Adrenal gland (tissue), 9 donors: ENCODE measurements at regions not wholly inside any gene's neighbourhood (a gene's known extent, or its start where the extent isn't known, plus 50 kb on each side); places are given as distances from the start of the nearest gene placed in this dataset.

Source experiments
- DNase-seq, 7 donors: peaks; one replicate each; pipeline ENCODE4 v3.0.0-alpha.2; 2019 to 2020
- H3K27ac ChIP-seq, 5 donors: fragments of 200-600 bp; sonication (generic) in 4 of 5; 1 replicate in 3 of 5; 2 replicates in 2 of 5; pipeline versions ENCODE4 v1.5.1 to v1.8.0; 2016 to 2020; ENCODE audit warnings: mild to moderate bottlenecking in 1 of 5
- H3K27me3 ChIP-seq: fragments of 200-600 bp; 2 replicates; pipeline ENCODE4 v1.8.0; 2021
- H3K36me3 ChIP-seq, 2 donors: fragments of 200-600 bp; replicated peaks in 1 of 2; 1 replicate in 1 of 2; 2 replicates in 1 of 2; pipeline versions ENCODE4 v1.5.1 to v1.8.0; 2018 to 2022
- H3K4me1 ChIP-seq, 2 donors: fragments of 200-600 bp; replicated peaks in 1 of 2; 1 replicate in 1 of 2; 2 replicates in 1 of 2; pipeline versions ENCODE4 v1.5.1 to v1.8.0; 2018 to 2021
- H3K4me3 ChIP-seq, 4 donors: fragments of 200-600 bp; sonication (generic) in 3 of 4; one replicate each; pipeline ENCODE4 v1.5.1; 2016 to 2018
- H3K9me3 ChIP-seq, 3 donors: fragments of 200-600 bp; sonication (generic) in 1 of 3; replicated peaks in 1 of 3; 1 replicate in 2 of 3; 2 replicates in 1 of 3; pipeline versions ENCODE4 v1.5.1 to v1.8.0; 2016 to 2021
- CTCF ChIP-seq, 6 experiments: fragments of 450-650 bp in 4 of 6; fragments of 200-600 bp in 2 of 6; sonication (generic) in 1 of 6; IDR thresholded peaks; 1 replicate in 5 of 6; 2 replicates in 1 of 6; pipeline versions ENCODE4 v1.5.1 to v1.8.0; 2016 to 2021; ENCODE audit warnings: antibody characterized with exemption in 6 of 6, mild to moderate bottlenecking in 2 of 6, moderate library complexity in 1 of 6
- POLR2A ChIP-seq, 2 donors: fragments of 450-650 bp; IDR thresholded peaks; one replicate each; pipeline ENCODE4 v1.6.1; 2017; ENCODE audit warnings: antibody characterized with exemption in 2 of 2, mild to moderate bottlenecking in 2 of 2, moderate library complexity in 1 of 2
- WGBS, 4 donors: extraction: QIAGEN DNeasy Blood & Tissue Kit in 2 of 4; methylation state at CpG; one replicate each; pipeline versions ENCODE4 v1.1.5 to v1.1.7; 2013 to 2017; 5-methylcytosine and 5-hydroxymethylcytosine counted together
- intact Hi-C, 2 donors: fragments of 100-400 bp; cut with DNase I; formaldehyde crosslinking; loops; one replicate each; pipeline versions ENCODE4 v1.14.1 to v1.15.0; 2022 to 2023
- donor health status: healthy with polysubstance abuse.
- donor health status: Bipolar disorder and iron deficiency.
- donor health status: DM: yes; HTN: yes; CAD: no.
- donor health status: DM: no; HTN: no; CAD: no.
- donor health status: DM: no; HTN: no; CAD: no.

- no peak for TF ChIP-seq POLR2A (IDR thresholded peaks at IDR 0.05)
- TF ChIP-seq CTCF (IDR thresholded peaks at IDR 0.05) = no peak
- no peak for DNase-seq
- H3K27ac ChIP-seq = no peak overlapping the region
- intact Hi-C loops = no loop called here
- H3K36me3 ChIP-seq = no peaks in the 10 kb centered on the region
- WGBS, 4 donors = 34 to 44% (median 37%) methylated on average over 1 of the region's 1 CpG
- no peaks in the 10 kb centered on the region for H3K9me3 ChIP-seq
- no peak overlapping the region for H3K4me3 ChIP-seq
- H3K4me1 ChIP-seq = no peaks in the 10 kb centered on the region
- H3K27me3 ChIP-seq = no peaks in the 10 kb centered on the region
These were observed 139.5 kb upstream of the GRM3 start for GRCh38 chr7:86504229-86504628.

GRCh38 chr7:86499986-86500385 lies 143.7 kb upstream of the GRM3 start:
- 84 to 92% (median 90%) methylated on average over 1 of the region's 1 CpG for WGBS, 4 donors
- no peaks in the 10 kb centered on the region for H3K36me3 ChIP-seq
- H3K27me3 ChIP-seq = no peaks in the 10 kb centered on the region
- no peak for TF ChIP-seq POLR2A (IDR thresholded peaks at IDR 0.05)
- no peak for TF ChIP-seq CTCF (IDR thresholded peaks at IDR 0.05)
- H3K4me1 ChIP-seq = no peaks in the 10 kb centered on the region
- H3K4me3 ChIP-seq = no peak overlapping the region
- intact Hi-C loops = no loop called here
- H3K9me3 ChIP-seq = no peaks in the 10 kb centered on the region
- no peak for DNase-seq
- no peak overlapping the region for H3K27ac ChIP-seq

- 79 to 91% (median 80%) methylated on average over 3 of the region's 3 CpGs for WGBS, 4 donors
These were observed 157.9 kb upstream of the GRM3 start for GRCh38 chr7:86485827-86486226.

GRCh38 chr7:86479144-86479543 lies 164.6 kb upstream of the GRM3 start:
- no peaks in the 10 kb centered on the region for H3K9me3 ChIP-seq
- WGBS, 4 donors = 58 to 94% (median 74%) methylated on average over 2 of the region's 2 CpGs
- DNase-seq = no peak
- no peaks in the 10 kb centered on the region for H3K27me3 ChIP-seq
- intact Hi-C loops = no loop called here
- H3K4me3 ChIP-seq = no peak overlapping the region
- no peaks in the 10 kb centered on the region for H3K4me1 ChIP-seq
- H3K36me3 ChIP-seq = no peaks in the 10 kb centered on the region
- no peak overlapping the region for H3K27ac ChIP-seq
- no peak for TF ChIP-seq POLR2A (IDR thresholded peaks at IDR 0.05)

More at GRCh38 chr7:86485827-86486226, 157.9 kb upstream of the GRM3 start:
- H3K27me3 ChIP-seq = no peaks in the 10 kb centered on the region
- intact Hi-C loops = no loop called here
- no peak overlapping the region for H3K4me3 ChIP-seq
- no peaks in the 10 kb centered on the region for H3K4me1 ChIP-seq
- H3K27ac ChIP-seq = no peak overlapping the region
- H3K36me3 ChIP-seq = no peaks in the 10 kb centered on the region
- TF ChIP-seq CTCF (IDR thresholded peaks at IDR 0.05) (no peak), POLR2A (IDR thresholded peaks at IDR 0.05) (no peak)
- no peaks in the 10 kb centered on the region for H3K9me3 ChIP-seq
- DNase-seq = no peak

GRCh38 chr7:86477343-86477935 lies 166.3 kb upstream of the GRM3 start:
- no peaks in the 10 kb centered on the region for H3K9me3 ChIP-seq
- H3K4me3 ChIP-seq = no peak overlapping the region
- DNase-seq = no peak
- no peak overlapping the region for H3K27ac ChIP-seq
- intact Hi-C loops = no loop called here
- no peaks in the 10 kb centered on the region for H3K36me3 ChIP-seq
- no peaks in the 10 kb centered on the region for H3K27me3 ChIP-seq
- no peak for TF ChIP-seq POLR2A (IDR thresholded peaks at IDR 0.05)
- no peak for TF ChIP-seq CTCF (IDR thresholded peaks at IDR 0.05)
- 66 to 82% (median 73%) methylated on average over 2 of the region's 2 CpGs for WGBS, 4 donors
- H3K4me1 ChIP-seq = no peaks in the 10 kb centered on the region
